T-helper 2 cell treated with Interferon-gamma antibody and Interleukin-4, amounts not matched to agents 5 μg/mL and 100 μg/mL, for 36 hours (primary cell): ENCODE measurements at regions not wholly inside any gene's neighbourhood (a gene's known extent, or its start where the extent isn't known, plus 50 kb on each side); places are given as distances from the start of the nearest gene placed in this dataset.
"Not testable (repeated sequence)": the region's sequence is repeated elsewhere in the genome, so short reads cannot be mapped to it uniquely, and the experiment has no call there.

ENCODE experiments used
- DNase-seq: peaks from one replicate; pipeline ENCODE4 v3.0.0; 2021; ENCODE audit warnings: low spot score
- H3K27ac Mint-ChIP-seq: one replicate; pipeline ENCODE4 v1.8.0; 2021; ENCODE audit warnings: mild to moderate bottlenecking, mixed read lengths
- H3K27me3 Mint-ChIP-seq: one replicate; pipeline ENCODE4 v1.8.0; 2021; ENCODE audit warnings: low read depth, mixed read lengths
- H3K36me3 Mint-ChIP-seq: one replicate; pipeline ENCODE4 v1.8.0; 2021; ENCODE audit warnings: low read depth, mixed read lengths
- H3K4me1 Mint-ChIP-seq: one replicate; pipeline ENCODE4 v1.8.0; 2021; ENCODE audit warnings: low read depth, mixed read lengths
- H3K4me3 Mint-ChIP-seq: one replicate; pipeline ENCODE4 v1.8.0; 2022; ENCODE audit warnings: mild to moderate bottlenecking, moderate library complexity, mixed read lengths
- H3K9me3 Mint-ChIP-seq: one replicate; pipeline ENCODE4 v1.8.0; 2021; ENCODE audit warnings: mixed read lengths

DNA sequence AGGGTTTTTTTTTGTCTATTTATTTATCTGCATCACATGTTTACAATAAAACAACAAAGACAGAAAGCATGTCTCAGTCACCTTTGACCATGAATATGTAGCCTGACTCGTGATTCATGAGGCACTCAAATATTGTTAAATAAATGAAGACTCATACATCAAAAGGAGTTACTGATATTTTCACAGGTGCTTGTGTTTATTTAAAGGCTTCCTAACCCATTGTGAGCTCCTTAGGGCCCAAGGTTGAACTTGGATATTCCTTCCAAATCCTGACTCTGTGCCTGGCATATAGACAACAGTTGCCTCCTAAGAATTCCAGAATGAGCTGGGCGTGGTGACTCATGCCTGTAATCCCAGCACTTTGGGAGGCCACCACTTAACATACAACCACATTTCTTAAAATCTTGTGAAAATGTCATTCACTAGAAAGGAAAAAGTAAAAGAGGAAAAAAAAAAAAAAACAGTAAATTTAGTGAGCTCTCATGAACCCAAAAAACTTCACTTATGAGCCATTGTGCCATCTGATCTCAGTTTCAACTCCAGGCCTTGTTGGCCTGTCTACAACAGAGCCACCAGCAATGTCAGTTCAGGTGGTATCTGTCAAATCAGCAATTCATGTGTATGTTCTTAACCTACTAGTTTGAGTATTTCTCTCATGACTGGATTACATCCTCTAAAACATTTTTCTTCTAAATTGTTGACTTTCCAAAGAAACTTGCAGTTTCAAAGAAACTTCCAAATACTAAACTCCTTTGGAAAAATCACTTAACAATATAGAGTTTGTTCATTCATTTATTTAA is 162.7 kb upstream of the MARCKS start:
- Mint-ChIP-seq H3K4me3 (no peak overlapping the region), H3K27me3 (no peaks in the 10 kb centered on the region), H3K9me3 (no peaks in the 10 kb centered on the region), H3K27ac (no peak overlapping the region), H3K4me1 (no peaks in the 10 kb centered on the region), H3K36me3 (no peaks in the 10 kb centered on the region)
- no peak for DNase-seq

DNA sequence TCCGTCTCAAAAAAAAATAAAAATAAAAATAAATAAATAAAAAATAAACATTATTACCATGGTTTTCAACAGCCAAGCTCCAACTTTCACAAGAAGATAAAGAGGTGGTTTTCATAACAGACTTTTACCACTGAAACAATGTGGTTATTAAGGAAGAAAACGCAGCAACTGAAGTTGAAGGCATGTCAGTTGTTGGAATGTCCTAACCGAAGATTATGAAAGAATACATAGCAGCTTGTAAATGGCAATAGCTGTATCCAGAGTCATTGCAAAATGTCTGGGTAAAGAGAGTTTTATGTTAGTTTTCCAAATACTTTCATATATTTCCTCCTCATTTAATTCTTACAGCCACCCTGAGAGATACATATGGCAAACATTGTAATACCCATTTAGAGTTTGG is 161.6 kb upstream of the MARCKS start:
- Mint-ChIP-seq H3K27ac (no peak overlapping the region), H3K4me1 (no peaks in the 10 kb centered on the region), H3K36me3 (no peaks in the 10 kb centered on the region), H3K4me3 (no peak overlapping the region), H3K9me3 (no peaks in the 10 kb centered on the region), H3K27me3 (no peaks in the 10 kb centered on the region)
- no peak for DNase-seq

DNA sequence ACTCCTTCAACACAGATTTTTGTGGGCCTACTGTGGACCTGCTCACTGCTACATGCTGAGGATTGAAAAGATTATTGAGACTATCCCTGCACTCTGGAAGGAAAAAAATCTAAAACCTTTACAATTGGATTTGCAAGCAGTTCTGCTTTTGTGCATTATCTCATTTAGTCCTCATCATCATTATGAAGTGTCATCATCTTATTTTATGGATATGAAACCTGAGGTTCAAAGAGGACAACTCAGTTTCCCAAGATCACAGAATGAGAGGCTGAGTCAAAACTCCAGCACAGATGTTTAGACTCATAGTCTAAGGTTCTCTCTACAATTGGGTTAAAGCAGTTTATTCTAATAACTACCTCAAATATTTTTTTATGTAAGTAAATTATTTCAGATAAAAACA is 160.2 kb upstream of the MARCKS start:
- Mint-ChIP-seq H3K27ac (no peak overlapping the region), H3K4me3 (no peak overlapping the region), H3K9me3 (no peaks in the 10 kb centered on the region), H3K36me3 (no peaks in the 10 kb centered on the region), H3K4me1 (no peaks in the 10 kb centered on the region), H3K27me3 (no peaks in the 10 kb centered on the region)
- DNase-seq, result no peak

DNA sequence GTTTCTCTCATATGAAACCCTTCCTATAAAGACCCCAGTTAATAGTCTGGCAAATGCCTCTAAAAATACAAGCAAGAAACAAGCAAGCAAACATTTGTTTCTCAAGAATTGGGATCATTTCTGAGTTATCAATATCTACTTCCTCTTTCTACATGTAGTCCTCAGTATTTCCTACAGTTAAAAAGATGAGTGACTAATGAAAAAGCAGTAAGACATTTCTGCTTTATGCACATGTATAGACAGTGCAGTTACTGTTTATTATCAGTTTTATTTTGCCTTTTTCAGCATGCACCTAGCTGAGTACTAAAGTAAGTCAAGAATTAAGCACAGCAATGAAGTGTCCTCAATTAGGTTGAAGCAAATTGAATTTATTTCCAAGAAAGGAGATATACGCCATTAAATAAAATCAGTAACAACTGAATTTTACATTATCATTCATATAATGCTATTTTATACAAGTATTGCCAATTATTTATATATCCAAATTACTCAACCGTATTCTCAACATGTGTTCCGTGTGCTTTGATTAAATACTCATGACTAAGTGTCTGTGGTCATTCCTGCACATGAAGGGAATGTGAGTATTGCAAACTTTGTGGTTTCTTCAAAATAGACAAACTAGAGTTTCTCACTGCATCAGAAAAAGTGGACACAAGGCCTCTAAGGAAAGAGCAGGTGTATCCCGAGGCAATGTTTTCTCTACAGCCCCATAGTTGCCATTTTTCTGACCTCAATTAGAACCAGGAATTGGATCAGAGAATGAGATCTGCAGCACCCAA is 159.3 kb upstream of the MARCKS start:
- Mint-ChIP-seq H3K27me3 (no peaks in the 10 kb centered on the region), H3K4me3 (no peak overlapping the region), H3K36me3 (no peaks in the 10 kb centered on the region), H3K4me1 (no peaks in the 10 kb centered on the region), H3K27ac (no peak overlapping the region), H3K9me3 (no peaks in the 10 kb centered on the region)
- DNase-seq, result no peak

DNA sequence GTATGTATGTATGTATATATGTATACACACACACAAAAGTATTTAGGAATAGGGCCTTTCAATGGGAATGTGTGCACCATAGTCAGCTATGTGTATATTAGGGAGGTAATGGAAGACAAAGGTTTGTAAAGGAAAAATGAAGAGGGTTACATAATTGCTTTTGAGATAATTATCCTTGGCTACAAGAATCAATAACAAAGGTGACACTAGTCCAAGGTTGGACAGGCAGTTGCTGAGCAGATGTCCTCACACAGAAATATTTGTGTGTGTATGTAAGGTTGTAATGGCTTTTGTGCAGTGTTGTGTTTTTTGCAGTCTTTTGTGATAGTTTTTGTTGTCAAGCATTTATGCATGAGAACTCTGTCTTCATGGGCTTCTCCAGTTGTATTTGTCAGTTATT is 157.9 kb upstream of the MARCKS start:
- Mint-ChIP-seq H3K27ac (no peak overlapping the region), H3K27me3 (no peaks in the 10 kb centered on the region), H3K36me3 (no peaks in the 10 kb centered on the region), H3K4me1 (no peaks in the 10 kb centered on the region), H3K9me3 (no peaks in the 10 kb centered on the region), H3K4me3 (no peak overlapping the region)
- no peak for DNase-seq

DNA sequence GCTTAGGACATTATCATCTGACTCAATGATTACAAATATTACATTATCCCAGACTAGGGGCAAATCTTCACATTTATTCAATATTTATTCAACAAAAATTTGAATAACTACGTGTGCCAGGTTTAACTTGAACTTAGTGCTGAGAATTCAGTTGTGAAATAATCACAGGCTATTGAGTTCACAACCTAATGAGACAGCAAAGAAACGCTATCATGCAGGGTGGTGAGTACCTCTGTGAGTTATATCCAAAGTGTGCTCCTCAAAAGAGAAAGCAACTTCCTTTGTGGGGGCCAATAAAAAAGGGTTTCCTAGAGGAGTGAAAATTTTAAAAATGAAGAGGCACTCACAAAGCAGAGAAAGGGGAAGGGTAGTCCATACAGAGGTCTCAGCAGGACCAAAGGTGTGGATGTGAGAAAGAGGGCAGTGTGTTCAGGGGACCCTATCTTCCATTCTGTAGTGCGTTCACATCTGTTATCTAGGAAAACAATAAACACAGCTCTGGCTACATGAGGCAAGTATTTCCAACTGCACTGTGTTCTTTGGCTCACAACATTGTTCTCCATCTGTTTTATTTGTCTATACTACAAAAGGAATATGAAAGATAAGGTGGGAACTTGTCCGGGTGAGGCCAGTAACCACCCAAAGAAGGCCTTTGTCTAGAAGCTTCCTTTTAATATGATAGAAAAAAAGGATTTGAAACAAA is 155.4 kb upstream of the MARCKS start:
- Mint-ChIP-seq H3K4me3 (no peak overlapping the region), H3K9me3 (no peaks in the 10 kb centered on the region), H3K27me3 (no peaks in the 10 kb centered on the region), H3K27ac (no peak overlapping the region), H3K36me3 (no peaks in the 10 kb centered on the region), H3K4me1 (no peaks in the 10 kb centered on the region)
- no peak for DNase-seq

DNA sequence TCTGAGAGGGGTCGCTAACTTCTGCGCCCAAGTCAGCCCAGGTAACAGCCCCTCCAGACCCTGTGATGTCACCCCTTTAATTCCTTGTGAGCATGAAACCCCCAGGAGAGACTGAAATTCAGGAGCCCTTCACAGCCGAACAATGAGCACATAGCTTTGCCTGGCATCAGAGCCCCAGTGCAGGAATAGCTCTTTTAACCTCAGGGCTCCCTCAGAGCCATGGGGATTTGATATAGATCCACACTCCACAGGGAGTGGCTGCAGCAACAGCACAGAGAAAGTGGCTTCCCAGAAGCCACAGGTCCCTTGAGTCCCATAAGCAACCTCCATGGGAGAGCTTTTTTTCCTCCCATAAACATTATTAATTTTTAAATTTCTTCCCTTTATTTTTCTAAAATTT is 150.0 kb upstream of the MARCKS start:
- Mint-ChIP-seq H3K27ac (no peak overlapping the region), H3K4me1 (no peaks in the 10 kb centered on the region), H3K4me3 (no peak overlapping the region), H3K36me3 (no peaks in the 10 kb centered on the region), H3K27me3 (no peaks in the 10 kb centered on the region), H3K9me3 (no peaks in the 10 kb centered on the region)
- DNase-seq, result no peak

DNA sequence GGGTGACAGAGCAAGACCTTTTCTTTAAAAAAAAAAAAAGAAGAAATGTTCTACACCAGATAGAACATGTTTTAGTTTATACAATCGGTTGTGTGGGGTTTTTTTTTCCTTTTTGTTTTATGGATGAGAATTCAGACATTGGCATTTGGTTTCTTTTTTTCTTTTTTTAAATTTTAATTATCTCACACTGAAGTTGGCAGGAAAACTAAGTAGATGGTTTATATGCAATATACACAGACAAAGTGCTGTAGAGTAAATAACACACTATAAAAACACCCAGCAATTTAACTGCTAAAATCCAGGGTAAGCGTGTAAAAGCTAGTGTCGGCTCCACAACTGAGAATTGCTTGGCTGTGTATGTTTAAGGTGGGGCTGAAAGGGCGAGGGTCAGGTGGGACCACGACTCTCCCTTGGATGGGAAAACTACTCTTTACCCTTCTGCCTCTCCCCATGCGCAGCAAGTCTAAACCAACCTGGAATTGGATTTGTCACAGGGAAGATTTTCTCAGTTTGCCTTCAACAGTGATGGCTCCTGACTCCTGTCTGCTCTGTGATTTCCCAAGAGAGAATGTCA is 147.1 kb upstream of the MARCKS start:
- H3K4me3 Mint-ChIP-seq, result no peak overlapping the region
- H3K36me3 Mint-ChIP-seq, result no peaks in the 10 kb centered on the region
- H3K27me3 Mint-ChIP-seq, result no peaks in the 10 kb centered on the region
- no peak overlapping the region for H3K27ac Mint-ChIP-seq
- H3K9me3 Mint-ChIP-seq, result no peaks in the 10 kb centered on the region
- no peak for DNase-seq
- no peaks in the 10 kb centered on the region for H3K4me1 Mint-ChIP-seq

DNA sequence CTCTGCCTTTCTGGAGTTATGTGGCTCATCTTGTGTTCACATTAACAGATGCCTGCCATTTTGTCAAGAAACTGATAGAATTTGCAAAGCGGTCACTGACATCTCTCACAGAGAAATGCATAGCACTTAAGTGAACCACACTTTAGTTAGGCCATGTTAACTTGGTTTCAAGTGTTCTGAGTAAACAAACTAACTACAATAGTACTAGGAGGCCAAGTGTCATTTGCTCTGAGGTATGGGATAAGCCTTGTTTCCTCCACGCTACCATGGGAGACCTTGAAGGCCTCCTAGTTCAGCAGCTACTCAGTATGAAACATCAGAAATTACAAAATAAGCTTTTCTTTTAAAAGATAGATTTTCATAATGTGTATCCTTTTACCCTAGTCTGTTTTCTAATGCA is 143.5 kb upstream of the MARCKS start:
- Mint-ChIP-seq H3K27ac (no peak overlapping the region), H3K4me1 (no peaks in the 10 kb centered on the region), H3K36me3 (no peaks in the 10 kb centered on the region), H3K4me3 (no peak overlapping the region), H3K27me3 (no peaks in the 10 kb centered on the region), H3K9me3 (no peaks in the 10 kb centered on the region)
- DNase-seq, result no peak

DNA sequence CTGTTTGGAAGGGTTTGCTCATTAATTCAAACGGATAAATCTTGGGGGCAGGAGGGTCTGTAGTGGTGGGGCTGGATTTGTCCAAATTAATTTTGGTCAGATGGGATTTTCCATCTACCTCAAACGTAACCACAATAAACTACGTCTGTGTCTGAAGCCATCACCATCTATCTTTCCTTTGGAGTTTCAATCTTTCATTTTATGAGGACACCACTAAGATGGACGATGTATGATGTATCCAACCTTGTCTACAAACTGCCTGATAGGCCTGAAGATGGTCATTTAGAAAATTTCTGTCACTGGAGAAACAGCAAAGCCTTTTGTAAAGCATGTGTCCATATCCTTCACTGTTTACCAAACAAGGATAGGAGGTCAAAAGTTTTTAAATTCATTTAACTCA is 138.6 kb upstream of the MARCKS start:
- H3K27me3 Mint-ChIP-seq, result no peaks in the 10 kb centered on the region
- H3K36me3 Mint-ChIP-seq, result no peaks in the 10 kb centered on the region
- no peak overlapping the region for H3K4me3 Mint-ChIP-seq
- DNase-seq, result no peak
- no peaks in the 10 kb centered on the region for H3K9me3 Mint-ChIP-seq
- H3K4me1 Mint-ChIP-seq, result no peaks in the 10 kb centered on the region
- H3K27ac Mint-ChIP-seq, result no peak overlapping the region

DNA sequence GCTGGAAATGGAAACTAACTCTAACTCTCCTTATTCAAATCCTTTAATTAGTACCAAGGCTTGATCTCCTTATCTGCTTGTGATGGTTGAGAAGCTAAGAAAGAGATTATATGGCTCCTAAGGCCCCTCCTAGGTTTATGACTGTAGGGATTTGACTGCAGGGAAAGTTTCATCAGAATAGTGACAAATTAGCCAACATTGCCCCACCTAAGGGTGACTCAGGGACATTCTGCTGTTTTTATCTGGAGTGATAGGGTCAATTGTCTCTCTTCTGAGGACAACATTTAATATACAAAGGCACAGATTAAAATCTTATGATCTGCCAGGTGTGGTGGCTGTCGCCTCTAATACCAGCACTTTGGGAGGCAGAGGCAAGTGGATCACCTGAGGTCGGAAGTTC is 138.1 kb upstream of the MARCKS start:
- Mint-ChIP-seq H3K9me3 (no peaks in the 10 kb centered on the region), H3K27me3 (no peaks in the 10 kb centered on the region), H3K36me3 (no peaks in the 10 kb centered on the region), H3K27ac (no peak overlapping the region), H3K4me1 (no peaks in the 10 kb centered on the region), H3K4me3 (no peak overlapping the region)
- DNase-seq, result no peak

DNA sequence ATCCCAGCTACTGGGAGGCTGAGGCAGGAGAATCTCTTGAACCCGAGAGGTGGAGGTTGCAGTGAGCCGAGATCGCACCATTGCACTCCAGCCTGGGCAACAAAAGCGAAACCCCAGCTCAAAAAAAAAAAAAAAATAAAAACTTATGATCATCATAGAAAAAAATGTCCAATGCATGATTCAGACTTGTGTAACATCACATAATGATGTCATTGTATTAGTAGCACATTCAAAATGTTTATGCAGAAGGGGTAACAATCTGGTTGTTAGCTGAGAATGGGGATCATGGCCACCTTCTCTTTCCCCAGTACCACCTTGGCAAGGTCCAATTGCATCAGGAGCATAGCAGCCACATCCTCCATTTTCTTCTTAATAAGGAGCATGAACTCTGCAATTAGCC is 137.6 kb upstream of the MARCKS start:
- H3K4me3 Mint-ChIP-seq, result no peak overlapping the region
- DNase-seq, result no peak
- no peaks in the 10 kb centered on the region for H3K9me3 Mint-ChIP-seq
- no peaks in the 10 kb centered on the region for H3K27me3 Mint-ChIP-seq
- no peaks in the 10 kb centered on the region for H3K36me3 Mint-ChIP-seq
- no peaks in the 10 kb centered on the region for H3K4me1 Mint-ChIP-seq
- no peak overlapping the region for H3K27ac Mint-ChIP-seq

DNA sequence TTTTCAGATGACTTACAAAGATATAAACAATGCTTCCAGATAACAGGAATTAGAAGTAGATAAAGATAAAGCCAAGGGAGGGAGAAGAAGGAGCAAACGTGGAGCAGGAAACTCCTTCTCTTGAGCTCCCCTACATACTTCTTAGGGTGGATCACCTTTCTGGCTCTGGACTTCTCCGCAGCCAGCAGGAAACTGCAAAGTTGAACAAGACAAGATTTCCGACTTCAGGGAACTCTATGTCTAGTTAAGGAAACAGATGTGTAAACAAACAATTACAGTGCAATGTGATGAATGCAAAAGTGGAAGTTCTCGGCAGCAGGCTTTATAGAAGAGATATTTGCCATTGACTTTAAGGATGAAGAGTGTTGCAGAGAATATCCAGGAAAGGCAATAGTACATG is 134.0 kb upstream of the MARCKS start:
- H3K27ac Mint-ChIP-seq, result no peak overlapping the region
- DNase-seq, result no peak
- no peaks in the 10 kb centered on the region for H3K4me1 Mint-ChIP-seq
- no peak overlapping the region for H3K4me3 Mint-ChIP-seq
- no peaks in the 10 kb centered on the region for H3K27me3 Mint-ChIP-seq
- H3K36me3 Mint-ChIP-seq, result no peaks in the 10 kb centered on the region
- no peaks in the 10 kb centered on the region for H3K9me3 Mint-ChIP-seq

DNA sequence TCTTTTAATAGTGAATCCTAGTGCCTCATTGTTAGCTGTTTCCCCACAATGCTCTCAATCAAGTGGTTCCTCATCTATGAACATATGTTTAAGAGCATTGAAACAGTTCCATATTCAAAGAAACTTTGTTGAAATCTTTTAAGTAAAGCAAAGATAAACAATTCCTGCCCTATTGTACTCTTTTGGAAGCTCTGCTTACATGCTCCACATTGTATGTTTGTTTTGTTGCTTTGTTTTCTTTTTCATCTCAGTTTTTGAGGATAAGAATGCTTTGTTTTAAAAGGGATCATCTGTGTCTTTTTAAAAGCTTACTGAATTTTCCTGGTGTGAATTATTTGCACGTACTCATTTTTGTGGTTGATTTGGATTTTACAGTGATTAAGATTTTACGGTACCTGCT is 132.2 kb upstream of the MARCKS start:
- H3K4me1 Mint-ChIP-seq, DNase-seq, H3K36me3 Mint-ChIP-seq, H3K27me3 Mint-ChIP-seq, H3K9me3 Mint-ChIP-seq, H3K27ac Mint-ChIP-seq, H3K4me3 Mint-ChIP-seq: not testable (repeated sequence)
